Right ventricle myocardium inferior (tissue), 1 donor: ENCODE measurements at regions not wholly inside any gene's neighbourhood (a gene's known extent, or its start where the extent isn't known, plus 50 kb on each side); places are given as distances from the start of the nearest gene placed in this dataset.

Source experiments
- ATAC-seq: fragments of 200-7000 bp; cut with Tn5 transposase; one replicate; pipeline ENCODE4 v1.9.1; 2020; ENCODE audit warnings: mild to moderate bottlenecking, moderate library complexity
- DNase-seq: peaks from one replicate; pipeline ENCODE4 v3.0.0; 2021; ENCODE audit errors: missing footprints
- intact Hi-C: fragments of 100-400 bp; cut with DNase I; formaldehyde crosslinking; loops from one replicate; pipeline ENCODE4 v1.11.0; 2022
- donor health status: DM: no; HTN: yes; CAD: no; lungs with severe emphysema.

DNA sequence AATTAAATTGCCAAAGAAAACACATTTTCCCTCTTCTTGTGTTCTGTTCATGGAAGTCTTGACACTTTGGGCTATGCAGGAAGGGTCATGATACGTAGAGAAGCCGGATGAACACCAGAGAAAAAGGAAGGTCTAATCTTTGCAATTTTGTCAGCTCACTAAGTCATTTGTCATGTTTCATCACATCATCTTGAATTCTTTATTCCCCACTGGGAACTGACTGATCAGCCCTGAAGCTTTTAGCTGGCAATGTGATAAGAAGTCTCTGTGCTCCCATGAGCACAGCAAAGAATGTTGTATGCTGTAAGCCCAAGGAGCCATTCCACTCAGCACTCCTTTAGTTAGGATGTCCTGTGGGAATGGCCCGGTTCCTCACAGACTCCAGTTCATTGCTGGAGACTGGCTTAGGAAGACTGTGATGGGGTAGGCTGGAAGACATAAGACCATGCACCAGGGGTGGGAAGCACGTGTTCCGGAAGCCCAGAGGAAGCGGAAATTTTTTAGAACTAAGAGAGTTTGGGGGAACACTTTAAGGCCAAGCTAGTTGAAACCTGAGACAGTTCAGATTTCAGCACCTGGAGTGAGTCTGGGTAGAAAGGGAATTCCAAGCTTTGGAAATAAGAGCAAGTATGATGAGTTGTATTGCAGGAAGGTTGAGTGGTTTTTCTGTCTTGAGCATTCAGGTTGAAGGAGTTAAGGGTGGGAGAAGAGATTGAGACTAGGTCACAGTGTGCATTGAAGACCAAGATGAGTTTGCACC, 306.7 kb upstream of the MTNR1B start:
- no peak for ATAC-seq
- DNase-seq = no peak
- intact Hi-C loops = no loop called here

DNA sequence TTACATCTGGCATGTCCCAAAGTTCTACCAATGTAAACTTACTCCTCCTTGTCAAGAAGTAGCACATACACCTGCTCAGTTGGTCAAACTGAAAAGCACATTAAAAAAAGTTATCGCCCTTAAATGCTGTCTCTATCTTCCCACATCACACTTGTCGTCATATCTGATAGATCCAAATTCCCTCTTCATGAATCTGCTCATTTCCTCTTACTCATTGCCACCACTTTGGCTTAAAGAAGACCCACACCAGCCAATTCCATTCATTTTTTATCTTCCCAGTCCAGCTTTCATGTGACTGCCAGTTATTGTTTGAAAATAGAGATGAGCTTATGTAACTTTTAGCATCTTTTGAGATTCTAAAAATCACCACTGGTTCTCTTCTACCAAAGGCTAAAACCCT, 305.9 kb upstream of the MTNR1B start:
- intact Hi-C loops = no loop called here

DNA sequence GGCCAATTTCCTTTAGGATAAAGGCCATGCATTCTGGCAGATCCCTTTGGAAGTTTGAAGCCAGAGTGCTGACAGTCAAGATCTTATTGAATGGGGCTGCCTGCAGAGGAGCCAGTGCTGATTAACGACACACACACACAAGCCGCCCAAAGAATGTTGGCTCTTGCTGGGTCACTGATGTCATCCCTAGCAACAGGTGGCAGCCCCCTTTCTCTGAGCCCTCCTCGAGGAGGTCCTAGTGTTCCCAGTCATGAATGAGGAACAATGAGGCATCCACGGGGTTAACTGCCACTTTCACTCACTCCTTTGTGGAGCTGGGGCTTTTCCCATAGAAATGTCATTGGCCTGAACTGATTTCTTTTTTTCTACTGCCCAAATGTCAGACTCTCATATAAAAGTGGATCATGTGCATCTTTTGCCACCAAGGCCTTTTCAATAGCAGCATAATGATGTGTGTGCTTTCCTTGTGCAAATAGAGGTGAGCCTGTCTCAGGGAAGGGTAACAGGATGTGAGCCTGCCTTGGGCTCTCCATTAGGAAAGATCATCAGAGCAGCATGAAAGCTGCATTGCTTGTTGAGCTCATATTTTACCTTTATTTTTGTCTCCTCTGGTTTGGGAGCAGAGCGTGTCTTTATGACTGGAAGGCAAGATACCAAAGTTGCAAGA, 301.8 kb upstream of the MTNR1B start:
- no peak for ATAC-seq
- intact Hi-C loops = no loop called here
- no peak for DNase-seq

More for the DNA sequence above, 305.9 kb upstream of the MTNR1B start:
- ATAC-seq (no peak), DNase-seq (no peak)

DNA sequence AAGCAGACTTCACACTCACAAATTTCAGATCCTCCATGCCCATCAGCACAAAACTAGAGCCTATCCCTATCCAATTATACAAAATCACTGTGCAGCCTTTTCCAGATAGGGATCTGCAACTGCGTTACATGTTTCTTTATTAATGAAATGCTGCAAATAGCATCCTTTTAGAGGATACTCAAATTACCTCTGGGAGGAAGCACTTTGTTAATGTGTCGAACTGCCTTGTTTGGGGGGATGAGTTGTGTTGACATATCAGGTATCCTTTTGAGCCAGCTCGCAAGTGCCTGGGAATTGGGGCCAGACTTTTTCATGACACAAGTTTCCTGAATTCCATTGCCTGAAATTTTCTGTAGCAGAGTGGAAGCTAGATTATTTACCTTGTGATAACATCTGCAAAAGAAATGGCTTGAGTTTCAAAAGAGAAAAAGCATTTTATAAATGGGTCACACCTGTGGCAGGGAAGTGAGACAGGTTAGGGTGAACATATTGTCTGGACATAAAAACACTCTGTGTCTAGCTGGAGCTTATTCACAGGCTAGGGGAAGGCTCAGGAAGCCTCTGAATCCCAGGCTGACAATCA, 299.1 kb upstream of the MTNR1B start:
- intact Hi-C loops = no loop called here
- no peak for DNase-seq
- no peak for ATAC-seq

DNA sequence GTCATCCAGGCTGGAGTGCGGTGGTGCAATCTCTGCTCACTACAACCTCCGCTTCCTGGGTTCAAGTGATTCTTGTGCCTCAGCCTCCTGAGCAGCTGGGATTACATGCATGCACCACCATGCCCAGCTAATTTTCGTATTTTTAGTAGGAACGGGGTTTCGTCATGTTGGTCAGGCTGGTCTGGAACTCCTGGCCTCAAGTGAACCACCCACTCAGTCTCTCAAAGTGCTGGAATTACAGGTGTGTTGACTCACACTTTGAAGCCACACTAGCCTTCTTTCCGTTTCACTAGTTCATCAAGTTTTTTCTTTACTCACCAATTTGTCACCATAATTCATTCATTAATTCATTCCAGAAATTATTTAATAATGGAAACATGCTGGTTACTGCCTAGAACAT, 298.4 kb upstream of the MTNR1B start:
- ATAC-seq (no peak), DNase-seq (no peak)
- intact Hi-C loops = no loop called here

DNA sequence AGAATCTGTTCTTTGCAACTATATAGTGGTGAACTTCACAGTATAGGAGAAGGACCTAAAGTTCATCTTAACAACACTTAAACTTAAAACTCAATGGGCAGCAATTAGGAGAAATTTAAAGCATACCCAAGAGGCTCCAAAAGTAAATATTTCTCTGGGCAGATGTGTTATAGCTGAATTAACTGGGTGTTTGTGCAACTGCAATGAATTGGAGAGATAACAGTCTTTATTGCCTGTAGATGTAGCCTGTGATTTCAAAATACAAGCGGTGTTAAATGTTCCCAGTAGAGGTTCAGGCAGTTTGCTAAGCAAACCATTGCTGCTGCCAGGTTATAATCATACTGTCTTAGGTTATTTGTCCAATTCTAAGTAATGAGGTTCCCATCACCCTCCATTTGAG, 294.1 kb upstream of the MTNR1B start:
- DNase-seq (no peak), ATAC-seq (no peak)
- intact Hi-C loops = no loop called here

DNA sequence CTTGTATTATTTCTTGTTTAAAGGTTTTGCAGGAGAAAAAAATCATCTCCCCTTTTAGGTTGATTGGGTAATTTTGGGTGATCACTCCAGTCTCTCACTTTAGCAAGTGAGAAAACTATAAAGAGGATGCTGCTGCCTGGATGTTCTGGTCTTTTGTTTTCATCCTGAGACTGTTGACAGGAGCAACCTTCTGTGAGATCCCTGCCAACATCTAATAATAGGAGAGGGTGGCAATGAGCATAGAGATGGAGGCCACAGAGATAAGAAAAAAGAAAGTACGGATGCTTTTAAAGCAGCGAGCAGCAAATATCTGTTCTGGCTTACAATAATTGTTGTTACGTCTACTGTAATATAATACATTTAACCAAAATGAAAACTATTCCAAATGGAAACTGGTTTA, 293.6 kb upstream of the MTNR1B start:
- ATAC-seq (peak; percentile 91), DNase-seq (no peak)
- intact Hi-C loops = no loop called here

DNA sequence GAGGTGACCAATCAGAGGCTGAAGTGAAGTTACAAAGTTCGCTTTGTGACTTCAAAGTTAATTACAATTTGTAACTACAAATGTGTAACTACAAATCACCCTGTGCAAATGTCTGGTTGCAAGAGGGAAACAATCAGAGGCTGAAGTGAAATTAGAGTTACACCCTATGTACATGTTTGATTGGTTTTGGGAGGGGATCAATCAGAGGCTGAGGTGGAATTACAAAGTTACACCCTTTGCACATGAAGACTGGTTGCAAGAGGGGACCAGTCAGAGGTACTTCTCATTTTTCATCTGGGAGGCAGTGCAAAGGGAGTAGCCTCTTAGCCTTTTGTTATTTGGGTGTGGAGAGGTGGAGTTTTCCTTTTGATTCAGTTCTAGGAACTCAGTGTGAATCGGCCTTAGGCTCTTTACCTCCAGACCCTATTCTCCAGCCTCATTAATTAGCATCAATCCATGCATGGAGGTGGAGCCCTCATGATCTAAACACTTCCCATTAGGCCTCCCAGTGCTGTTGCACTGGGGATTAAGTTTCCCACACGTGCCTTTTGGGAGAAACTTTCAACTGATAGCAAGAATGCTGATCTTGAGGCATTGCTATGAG, 291.3 kb upstream of the MTNR1B start:
- DNase-seq (no peak), ATAC-seq (no peak)
- intact Hi-C loops = no loop called here

DNA sequence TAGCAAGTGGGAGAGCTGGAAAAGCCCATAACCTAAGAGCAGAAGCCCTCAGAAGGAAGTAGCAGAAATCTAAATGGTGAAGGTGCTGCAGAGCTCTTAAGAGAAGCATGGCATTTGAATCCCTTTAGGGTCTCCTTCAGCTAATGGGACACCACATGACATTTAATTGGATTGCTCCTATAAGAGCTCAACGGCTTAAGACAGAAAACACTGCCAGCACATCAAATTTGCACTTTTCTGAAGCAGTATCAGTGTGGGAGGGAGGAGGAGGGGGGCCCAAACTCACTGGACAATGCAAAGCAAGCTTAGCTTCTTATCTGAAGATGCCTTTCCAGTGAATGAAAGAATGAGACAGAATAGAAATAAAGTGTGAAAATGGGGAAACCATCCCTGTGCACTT, 287.9 kb upstream of the MTNR1B start:
- no peak for ATAC-seq
- intact Hi-C loops = no loop called here

DNA sequence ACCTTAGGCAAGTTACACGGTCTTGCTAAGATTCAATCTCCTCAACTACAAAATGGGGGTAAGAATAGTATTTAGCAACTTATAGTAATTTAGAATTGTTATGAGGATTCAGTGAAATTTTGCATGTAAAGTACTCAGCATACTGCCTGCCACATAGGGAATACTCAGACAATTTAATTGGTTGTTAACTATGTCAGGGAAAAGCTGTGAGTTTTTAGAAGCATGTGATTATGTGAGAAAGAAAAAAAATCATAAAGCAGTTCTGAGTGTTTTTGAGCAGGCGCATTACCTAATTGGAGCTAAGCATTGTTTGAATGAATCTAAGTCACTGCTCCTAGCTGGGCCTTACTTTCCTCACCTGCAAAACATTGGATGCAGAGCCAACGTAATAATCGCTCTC, 287.3 kb upstream of the MTNR1B start:
- intact Hi-C loops = no loop called here
- DNase-seq (no peak), ATAC-seq (no peak)

More for the DNA sequence above, 287.9 kb upstream of the MTNR1B start:
- DNase-seq = no peak

DNA sequence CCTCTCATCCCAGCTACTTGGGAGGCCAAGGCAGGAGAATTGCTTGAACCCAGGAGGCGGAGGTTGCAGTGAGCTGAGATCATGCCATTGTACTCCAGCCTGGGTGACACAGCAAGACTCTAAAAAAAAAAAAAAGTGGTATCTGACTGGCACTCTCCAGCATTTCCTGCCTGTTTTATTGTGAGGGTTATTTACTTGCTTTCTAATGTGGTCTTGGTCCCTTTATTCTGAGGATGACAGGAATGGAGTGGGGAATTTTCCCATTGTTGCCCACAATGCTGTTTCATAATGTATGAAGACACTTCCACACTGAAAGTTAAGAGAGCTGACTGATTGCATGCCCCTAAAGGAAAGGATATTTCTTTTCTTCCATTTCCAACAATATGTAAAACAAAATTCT, 286.5 kb upstream of the MTNR1B start:
- DNase-seq = no peak
- intact Hi-C loops = no loop called here
- no peak for ATAC-seq

DNA sequence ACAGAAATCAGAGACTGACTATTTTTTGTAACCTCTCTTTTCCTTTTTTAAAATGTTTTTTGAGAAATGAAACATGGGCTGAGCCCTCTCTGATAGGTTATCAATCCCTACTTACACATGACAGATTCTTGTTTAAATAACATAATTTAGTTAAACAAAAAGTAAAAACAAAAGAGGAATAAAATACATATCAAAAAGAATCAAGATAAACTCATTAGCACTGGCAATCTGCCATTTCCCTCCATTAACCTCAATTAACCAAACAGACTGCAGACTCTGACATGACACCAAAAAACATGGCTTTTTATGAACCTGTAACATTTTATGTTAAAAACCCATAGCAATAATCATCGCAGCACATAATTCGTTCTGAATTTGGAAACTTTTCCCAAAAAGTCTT, 284.4 kb upstream of the MTNR1B start:
- intact Hi-C loops = no loop called here
- DNase-seq (no peak), ATAC-seq (no peak)

DNA sequence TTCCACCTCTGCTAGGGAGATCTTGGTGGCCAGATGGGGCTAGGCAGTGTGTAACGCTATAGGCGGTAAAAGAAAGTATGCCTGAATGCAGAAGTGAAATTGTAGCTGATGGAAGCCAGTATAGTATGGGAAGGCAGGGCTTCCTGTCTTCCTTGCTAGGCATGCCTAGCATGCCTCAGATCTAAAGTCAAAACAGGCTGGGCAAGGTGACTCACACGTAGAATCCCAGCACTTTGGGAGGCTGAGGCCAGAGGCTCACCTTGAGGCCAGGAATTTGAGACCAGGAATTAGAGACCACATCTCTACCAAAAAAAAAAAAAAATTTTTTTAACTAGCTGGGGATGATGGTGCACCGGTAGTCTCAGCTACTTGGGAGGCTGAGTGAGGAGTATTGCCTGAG, 281.7 kb upstream of the MTNR1B start:
- DNase-seq (no peak), ATAC-seq (no peak)
- intact Hi-C loops = no loop called here

DNA sequence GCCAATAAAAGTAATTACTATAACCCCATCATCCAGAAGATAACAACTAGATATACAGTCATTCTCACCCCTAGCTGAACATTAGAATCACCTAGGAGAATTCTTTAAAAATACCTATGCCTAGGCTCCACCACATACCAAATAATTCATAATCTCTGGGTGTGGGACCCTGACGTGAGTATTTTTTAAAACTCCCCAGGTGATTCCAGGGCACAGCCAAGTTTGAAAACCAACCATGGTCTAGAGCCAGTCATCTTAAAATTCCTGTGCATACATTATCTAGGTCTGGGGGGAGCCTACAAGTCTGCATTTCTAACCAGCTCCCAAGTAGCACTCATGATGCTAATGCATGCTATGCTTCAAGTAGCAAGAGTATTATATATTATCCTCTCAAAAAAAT, 281.0 kb upstream of the MTNR1B start:
- ATAC-seq (no peak), DNase-seq (no peak)
- intact Hi-C loops = no loop called here

DNA sequence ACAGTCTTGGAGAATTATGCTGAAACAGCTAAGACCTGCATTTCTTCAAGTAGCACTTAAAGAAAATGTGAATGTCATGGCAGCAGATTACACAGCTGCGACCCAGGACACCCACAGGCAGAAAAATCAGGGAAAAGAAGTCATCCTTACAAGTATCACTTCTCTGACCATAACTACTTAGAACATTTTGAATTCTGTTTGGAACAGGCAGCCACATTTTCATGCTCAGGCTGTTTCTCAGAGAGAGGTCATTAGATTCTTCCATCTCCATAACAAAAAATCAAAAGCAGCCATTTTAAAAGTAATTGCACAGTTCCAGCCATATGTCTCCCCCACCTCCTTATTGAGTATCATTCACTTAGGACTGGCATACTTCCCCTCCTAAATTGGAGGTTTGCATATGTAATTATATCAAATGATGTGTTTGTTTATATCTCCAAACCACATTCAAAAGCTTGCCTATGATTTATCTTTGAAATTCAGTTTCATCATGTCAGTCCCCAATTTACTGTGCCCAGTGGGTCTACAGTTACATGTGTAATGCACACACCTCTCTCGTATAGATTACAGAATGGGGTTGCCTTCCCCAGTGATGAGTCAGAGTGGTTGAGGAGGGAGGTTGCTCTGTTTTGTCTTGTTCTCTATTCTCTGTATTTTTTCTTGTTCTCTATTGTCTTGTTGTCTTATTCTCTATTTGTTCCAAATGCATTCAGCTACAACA, 276.5 kb upstream of the MTNR1B start:
- ATAC-seq (no peak), DNase-seq (no peak)
- intact Hi-C loops = no loop called here

DNA sequence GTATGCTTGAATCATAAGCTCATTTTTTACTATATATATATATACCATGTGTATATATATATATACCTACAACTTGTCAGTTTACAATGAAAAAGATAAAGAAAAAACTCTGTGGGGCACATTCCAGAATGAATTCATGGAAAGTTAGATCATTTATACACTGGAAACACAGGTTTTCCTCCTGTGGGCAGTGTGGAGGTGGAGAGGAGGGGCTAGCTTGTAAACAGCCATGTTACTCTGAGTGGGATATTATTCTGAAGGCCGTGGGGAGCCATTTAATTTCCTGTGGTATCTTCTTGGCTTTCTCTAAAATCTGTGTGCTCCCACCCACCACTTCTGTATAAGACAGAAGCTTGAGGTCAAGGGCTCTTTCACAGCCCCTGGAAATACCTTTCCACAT, 273.4 kb upstream of the MTNR1B start:
- ATAC-seq (no peak), DNase-seq (no peak)
- intact Hi-C loops = no loop called here

DNA sequence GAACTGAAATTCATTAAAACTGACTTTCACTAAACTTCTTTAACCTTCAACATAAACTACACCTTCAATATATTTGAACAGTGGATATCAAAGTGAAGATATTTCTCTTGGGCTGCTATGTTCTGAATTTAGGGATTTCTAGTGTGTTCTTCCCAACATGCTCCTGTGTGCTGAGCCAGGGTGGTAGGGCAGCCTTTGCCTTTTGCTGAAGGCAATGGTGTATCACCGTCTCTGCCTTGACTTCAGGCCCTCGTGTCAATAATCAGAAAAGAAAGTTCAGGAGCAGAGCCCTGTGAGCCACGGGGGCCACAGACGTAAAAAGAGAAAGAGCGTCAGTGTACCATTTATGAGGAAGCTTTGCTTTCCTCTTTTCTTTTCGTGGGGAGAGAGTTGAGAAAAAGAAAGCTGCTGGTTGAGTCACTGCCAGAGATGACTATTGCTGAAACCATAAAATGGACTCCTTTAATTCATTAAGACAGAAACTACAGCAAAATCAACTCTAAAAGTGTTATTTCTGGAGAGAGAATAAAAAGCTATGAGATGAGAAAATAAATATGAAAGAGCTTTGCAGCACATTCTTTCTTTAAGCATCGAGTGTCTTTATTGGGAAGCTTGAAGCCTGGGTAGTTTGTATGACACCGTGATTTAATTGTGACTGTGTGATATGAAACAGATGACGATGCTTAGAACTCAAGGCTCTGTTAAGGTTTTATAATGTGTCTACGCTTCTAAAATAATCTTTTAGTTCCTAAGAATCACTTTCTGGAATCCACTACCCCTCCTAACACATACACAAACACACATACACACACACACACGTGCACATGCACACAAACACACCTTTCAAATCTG, 271.8 kb upstream of the MTNR1B start:
- DNase-seq (no peak), ATAC-seq (no peak)
- intact Hi-C loops = no loop called here

DNA sequence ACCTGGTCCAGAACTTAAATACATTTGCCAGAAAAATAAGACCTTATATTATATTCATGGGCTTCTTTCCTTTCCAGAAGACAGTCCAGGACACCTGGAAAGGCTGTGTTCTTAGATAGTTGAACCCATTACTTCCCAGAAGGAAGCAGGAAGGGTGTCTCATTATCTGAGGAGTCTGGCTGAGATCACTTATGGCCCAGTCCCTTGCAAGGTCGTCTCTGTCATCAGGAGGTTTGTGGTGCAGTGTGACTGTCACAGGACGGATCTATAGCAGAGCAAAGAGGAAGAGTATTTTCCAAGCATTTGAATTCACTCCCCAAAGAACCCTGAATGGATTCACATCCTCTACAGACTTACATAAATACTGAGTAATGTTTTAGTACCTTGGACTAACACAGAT, 270.7 kb upstream of the MTNR1B start:
- intact Hi-C loops = no loop called here
- ATAC-seq (no peak), DNase-seq (no peak)
